Hippocampal formation (tissue), 2 donors: ENCODE measurements at regions not wholly inside any gene's neighbourhood (a gene's known extent, or its start where the extent isn't known, plus 50 kb on each side); places are given as distances from the start of the nearest gene placed in this dataset.
"Not testable (repeated sequence)": the region's sequence is repeated elsewhere in the genome, so short reads cannot be mapped to it uniquely, and the experiment has no call there.

Experiments used
- DNase-seq, 2 donors: peaks; one replicate each; lab custom pipeline; 2025; lab: John Stamatoyannopoulos, UW

- DNase-seq = no peak
Observed at GRCh38 chr4:103415801-103416200, 217.7 kb upstream of the CENPE start.

GRCh38 chr4:103412646-103413045 is 214.5 kb upstream of the CENPE start:
- DNase-seq = not testable (repeated sequence)

GRCh38 chr4:103410386-103410785 is 212.2 kb upstream of the CENPE start:
- DNase-seq = no peak

GRCh38 chr4:103405415-103405814 is 207.3 kb upstream of the CENPE start:
- no peak for DNase-seq

- no peak for DNase-seq
Observed at GRCh38 chr4:103403619-103404018, 205.5 kb upstream of the CENPE start.

GRCh38 chr4:103402198-103402597 is 204.1 kb upstream of the CENPE start:
- no peak for DNase-seq

GRCh38 chr4:103400405-103400804 is 202.3 kb upstream of the CENPE start:
- no peak for DNase-seq

GRCh38 chr4:103397541-103397940 is 199.4 kb upstream of the CENPE start:
- DNase-seq = no peak

GRCh38 chr4:103387508-103388011 is 189.4 kb upstream of the CENPE start:
- not testable (repeated sequence) for DNase-seq

GRCh38 chr4:103385565-103385964 is 187.4 kb upstream of the CENPE start:
- DNase-seq = not testable (repeated sequence)

GRCh38 chr4:103375278-103375677 is 177.1 kb upstream of the CENPE start:
- no peak for DNase-seq

- no peak for DNase-seq
Observed at GRCh38 chr4:103374758-103375157, 176.6 kb upstream of the CENPE start.

- no peak for DNase-seq
Observed at GRCh38 chr4:103374306-103374705, 176.2 kb upstream of the CENPE start.

GRCh38 chr4:103372002-103372558 is 173.9 kb upstream of the CENPE start:
- no peak for DNase-seq

- DNase-seq = no peak
Observed at GRCh38 chr4:103370336-103370735, 172.2 kb upstream of the CENPE start.

- no peak for DNase-seq
Observed at GRCh38 chr4:103365285-103365684, 167.1 kb upstream of the CENPE start.

- no peak for DNase-seq
Observed at GRCh38 chr4:103364083-103364482, 165.9 kb upstream of the CENPE start.

- no peak for DNase-seq
Observed at GRCh38 chr4:103361926-103362325, 163.8 kb upstream of the CENPE start.

GRCh38 chr4:103359900-103360299 is 161.8 kb upstream of the CENPE start:
- no peak for DNase-seq

GRCh38 chr4:103354006-103354405 is 155.9 kb upstream of the CENPE start:
- no peak for DNase-seq

- DNase-seq = no peak
Observed at GRCh38 chr4:103329642-103330041, 131.5 kb upstream of the CENPE start.

- no peak for DNase-seq
Observed at GRCh38 chr4:103324811-103325210, 126.7 kb upstream of the CENPE start.

- DNase-seq = no peak
Observed at GRCh38 chr4:103318327-103318726, 120.2 kb upstream of the CENPE start.

- no peak for DNase-seq
Observed at GRCh38 chr4:103308248-103308561, 110.1 kb upstream of the CENPE start.
